ENCODE measurements at regions not wholly inside any gene's neighbourhood (a gene's known extent, or its start where the extent isn't known, plus 50 kb on each side); places are given as distances from the start of the nearest gene placed in this dataset.

DNA sequence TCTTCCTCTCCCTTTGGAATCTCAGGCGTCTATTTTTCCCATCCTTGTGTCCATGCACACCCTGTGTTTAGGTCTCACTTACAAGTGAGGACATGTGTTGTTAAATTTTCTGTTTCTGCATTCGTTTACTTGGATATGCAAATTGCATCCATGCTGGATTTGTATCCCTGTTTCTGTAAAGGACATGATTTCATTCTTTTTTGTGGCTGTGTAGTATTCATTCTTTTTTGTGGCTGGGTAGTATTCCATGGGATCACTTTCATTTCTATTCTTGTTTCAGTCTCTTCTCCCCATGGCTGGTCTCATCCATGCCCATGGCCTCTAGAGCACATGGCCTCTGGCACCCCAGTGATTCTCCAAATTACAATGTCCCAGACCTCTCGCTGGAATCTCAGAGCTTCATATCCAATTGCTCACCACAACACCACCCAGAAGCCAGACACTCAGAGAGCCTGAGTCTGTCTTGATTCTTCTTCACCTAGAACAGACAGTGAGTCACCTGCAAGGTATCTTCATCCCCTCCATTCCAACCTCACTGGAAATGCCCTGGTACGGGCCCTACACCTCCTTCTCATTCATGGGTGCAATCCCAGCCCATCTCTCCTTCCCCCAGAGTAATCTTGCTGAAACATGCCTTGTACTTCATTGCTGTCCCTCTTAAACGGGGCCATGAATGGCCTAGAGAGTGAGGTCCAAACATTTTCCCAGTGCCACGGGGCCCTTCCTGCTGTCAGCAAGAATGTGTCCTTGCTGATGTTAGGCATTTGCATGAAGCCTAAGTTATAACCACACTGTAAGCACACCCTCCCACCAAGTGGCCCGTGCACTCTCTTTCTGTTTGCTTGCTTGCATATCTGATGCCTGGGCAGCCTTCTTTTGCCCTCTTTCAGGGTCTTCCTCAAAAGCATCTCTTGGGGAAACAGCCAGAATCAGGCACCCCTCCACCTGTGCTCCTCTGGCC, 476.2 kb upstream of the TSHZ3 start:
- TF ChIP-seq EZH2 (IDR thresholded peaks at IDR 0.05; ENCODE audit: borderline replicate concordance), result no peak
- no peak for TF ChIP-seq EZH2phosphoT487 (IDR thresholded peaks at IDR 0.05; ENCODE audit: low read depth, severe bottlenecking, unreplicated experiment)
